ENCODE measurements at regions not wholly inside any gene's neighbourhood (a gene's known extent, or its start where the extent isn't known, plus 50 kb on each side); places are given as distances from the start of the nearest gene placed in this dataset.

- Histone ChIP-seq H3K4me1 (no peaks in the 10 kb centered on the region), H3K36me3 (no peaks in the 10 kb centered on the region), H3K4me3 (no peak overlapping the region), H3K9me3 (replicated peaks) (peaks cover 11% of the 10 kb centered on the region), H3K27me3 (ENCODE audit: low read depth) (no peaks in the 10 kb centered on the region), H3K27ac (replicated peaks) (no peak overlapping the region)
- TF ChIP-seq CTCF (IDR thresholded peaks at IDR 0.05; ENCODE audit: borderline replicate concordance), result no peak
- intact Hi-C loops (cut with micrococcal nuclease), result no loop called here
- DNase-seq, result no peak
Measured at GRCh38 chr5:13464532-13465193, 479.8 kb downstream of the DNAH5 start.

DNA sequence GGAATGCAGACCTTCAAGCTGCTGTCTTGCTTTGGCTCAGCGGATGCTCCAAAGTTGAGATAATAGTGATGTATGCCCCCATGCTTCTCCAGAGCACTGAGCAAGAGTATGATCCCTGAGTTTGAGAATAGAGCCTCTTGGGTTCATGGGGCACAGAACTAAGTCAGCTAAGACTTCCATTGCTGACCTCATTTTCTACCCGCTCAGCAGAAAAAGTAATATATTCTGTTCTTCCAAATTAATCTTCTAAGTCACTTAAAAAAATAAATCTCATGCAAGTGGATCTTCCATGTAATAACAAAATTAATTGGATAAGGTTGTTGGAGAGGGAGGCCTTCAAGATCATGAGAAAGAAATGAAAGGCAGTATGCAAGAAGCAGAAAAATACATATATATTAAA is 483.9 kb downstream of the DNAH5 start:
- Histone ChIP-seq H3K4me1 (no peaks in the 10 kb centered on the region), H3K9me3 (replicated peaks) (no peaks in the 10 kb centered on the region), H3K27me3 (ENCODE audit: low read depth) (no peaks in the 10 kb centered on the region), H3K4me3 (no peak overlapping the region), H3K36me3 (no peaks in the 10 kb centered on the region), H3K27ac (replicated peaks) (no peak overlapping the region)
- TF ChIP-seq CTCF (IDR thresholded peaks at IDR 0.05; ENCODE audit: borderline replicate concordance), result no peak
- intact Hi-C loops (cut with micrococcal nuclease), result no loop called here
- DNase-seq, result no peak

DNA sequence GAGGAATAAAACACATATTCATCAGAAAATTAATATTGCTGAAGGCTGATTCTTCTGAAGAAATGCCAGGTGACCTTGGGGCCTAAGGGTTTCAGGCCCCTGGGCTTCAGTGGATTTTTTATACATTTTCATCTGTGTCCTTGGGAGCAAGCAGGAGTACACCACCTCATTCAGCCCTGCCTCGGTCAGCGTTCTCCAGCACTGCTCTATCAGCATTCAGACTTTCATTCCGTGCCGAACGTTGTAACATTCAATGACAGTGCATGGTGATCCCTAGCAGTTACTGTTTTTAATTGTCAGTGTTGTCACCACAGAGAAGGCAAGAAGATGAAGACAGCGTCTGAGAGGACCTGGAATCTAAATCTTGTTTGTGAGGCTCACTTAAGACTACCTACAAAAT is 490.4 kb downstream of the DNAH5 start:
- Histone ChIP-seq H3K36me3 (no peaks in the 10 kb centered on the region), H3K9me3 (replicated peaks) (no peaks in the 10 kb centered on the region), H3K4me3 (no peak overlapping the region), H3K27ac (replicated peaks) (no peak overlapping the region), H3K4me1 (no peaks in the 10 kb centered on the region), H3K27me3 (ENCODE audit: low read depth) (no peaks in the 10 kb centered on the region)
- TF ChIP-seq CTCF (IDR thresholded peaks at IDR 0.05; ENCODE audit: borderline replicate concordance), result no peak
- DNase-seq, result no peak
- intact Hi-C loops (cut with micrococcal nuclease), result no loop called here

- Histone ChIP-seq H3K36me3 (no peaks in the 10 kb centered on the region), H3K9me3 (replicated peaks) (no peaks in the 10 kb centered on the region), H3K27ac (replicated peaks) (no peak overlapping the region), H3K4me1 (no peaks in the 10 kb centered on the region), H3K4me3 (no peak overlapping the region), H3K27me3 (ENCODE audit: low read depth) (no peaks in the 10 kb centered on the region)
- no peak for TF ChIP-seq CTCF (IDR thresholded peaks at IDR 0.05; ENCODE audit: borderline replicate concordance)
- intact Hi-C loops (cut with micrococcal nuclease), result no loop called here
- DNase-seq, result no peak
Measured at GRCh38 chr5:13448843-13449242, 495.6 kb downstream of the DNAH5 start.

DNA sequence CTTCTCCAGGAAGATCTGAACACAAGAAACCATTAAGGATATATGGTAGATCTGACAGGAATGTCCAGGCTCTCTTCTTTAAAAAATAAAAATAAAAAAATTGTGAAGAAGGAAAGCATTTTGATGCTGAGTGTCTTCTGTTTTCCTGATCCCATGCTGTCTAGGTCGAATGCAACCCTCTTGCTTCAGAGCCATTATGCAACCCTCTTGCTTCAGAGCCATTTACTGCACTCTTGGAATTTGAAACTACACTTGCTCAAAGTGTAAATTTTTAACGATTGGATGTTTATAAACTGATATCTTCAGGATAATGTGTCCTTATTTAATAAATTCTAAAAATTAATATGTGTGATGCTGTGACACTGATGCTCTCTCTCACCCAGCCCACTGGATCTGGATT is 505.1 kb downstream of the DNAH5 start:
- H3K9me3 ChIP-seq (replicated peaks), result no peaks in the 10 kb centered on the region
- no peaks in the 10 kb centered on the region for H3K27me3 ChIP-seq (ENCODE audit: low read depth)
- intact Hi-C loops (cut with micrococcal nuclease), result no loop called here
- no peak overlapping the region for H3K4me3 ChIP-seq
- H3K36me3 ChIP-seq, result no peaks in the 10 kb centered on the region
- H3K27ac ChIP-seq (replicated peaks), result no peak overlapping the region
- no peak for DNase-seq
- TF ChIP-seq CTCF (IDR thresholded peaks at IDR 0.05; ENCODE audit: borderline replicate concordance), result no peak
- no peaks in the 10 kb centered on the region for H3K4me1 ChIP-seq

Data from left ventricle myocardium inferior (tissue), 1 donor.